Mammary epithelial cell (primary cell): ENCODE measurements at regions not wholly inside any gene's neighbourhood (a gene's known extent, or its start where the extent isn't known, plus 50 kb on each side); places are given as distances from the start of the nearest gene placed in this dataset.

ENCODE experiments used
- EZH2 ChIP-seq: IDR thresholded peaks from 2 replicates; pipeline ENCODE4 v1.6.1; 2012; ENCODE audit warnings: low read length, inconsistent platforms, borderline replicate concordance
- TF ChIP-seq, protein P1 (sequence below), 2 donors: IDR thresholded peaks in 1 of 2; conservative IDR thresholded peaks in 1 of 2; 2 replicates each; pipeline ENCODE4 v1.5.1; 2011 to 2012; ENCODE audit warnings: inconsistent platforms in 2 of 2, low read length in 2 of 2, mild to moderate bottlenecking in 2 of 2, control low read depth in 1 of 2, low read depth in 1 of 2; ENCODE audit not compliant: insufficient read depth in 1 of 2; ENCODE audit errors: extremely low read depth in 1 of 2

DNA sequence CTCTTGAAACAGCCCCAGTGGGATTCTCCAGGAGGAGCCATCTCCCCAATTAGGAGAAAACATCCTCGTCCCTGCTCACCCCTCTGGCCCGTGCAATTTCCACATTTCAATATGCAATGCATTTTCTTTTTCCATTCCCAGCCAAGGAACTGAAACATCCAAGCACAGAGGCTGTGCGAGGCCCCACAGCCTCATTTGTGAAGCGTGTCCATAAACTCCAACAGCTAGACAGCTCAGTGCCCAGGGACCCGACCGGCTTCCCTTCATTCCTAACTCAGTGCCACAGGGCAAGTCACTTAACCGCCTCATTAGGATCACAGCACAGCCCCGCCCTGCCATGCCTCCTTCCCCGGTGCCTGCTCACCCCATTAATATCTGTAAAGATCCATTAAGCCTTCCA is 204.2 kb upstream of the IGF1R start:
- TF ChIP-seq, protein P1, sequence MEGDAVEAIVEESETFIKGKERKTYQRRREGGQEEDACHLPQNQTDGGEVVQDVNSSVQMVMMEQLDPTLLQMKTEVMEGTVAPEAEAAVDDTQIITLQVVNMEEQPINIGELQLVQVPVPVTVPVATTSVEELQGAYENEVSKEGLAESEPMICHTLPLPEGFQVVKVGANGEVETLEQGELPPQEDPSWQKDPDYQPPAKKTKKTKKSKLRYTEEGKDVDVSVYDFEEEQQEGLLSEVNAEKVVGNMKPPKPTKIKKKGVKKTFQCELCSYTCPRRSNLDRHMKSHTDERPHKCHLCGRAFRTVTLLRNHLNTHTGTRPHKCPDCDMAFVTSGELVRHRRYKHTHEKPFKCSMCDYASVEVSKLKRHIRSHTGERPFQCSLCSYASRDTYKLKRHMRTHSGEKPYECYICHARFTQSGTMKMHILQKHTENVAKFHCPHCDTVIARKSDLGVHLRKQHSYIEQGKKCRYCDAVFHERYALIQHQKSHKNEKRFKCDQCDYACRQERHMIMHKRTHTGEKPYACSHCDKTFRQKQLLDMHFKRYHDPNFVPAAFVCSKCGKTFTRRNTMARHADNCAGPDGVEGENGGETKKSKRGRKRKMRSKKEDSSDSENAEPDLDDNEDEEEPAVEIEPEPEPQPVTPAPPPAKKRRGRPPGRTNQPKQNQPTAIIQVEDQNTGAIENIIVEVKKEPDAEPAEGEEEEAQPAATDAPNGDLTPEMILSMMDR (conservative IDR thresholded peaks at IDR 0.05 in 1 of 2, IDR thresholded peaks at IDR 0.05 in 1 of 2; ENCODE audit: extremely low read depth in 1 of 2, insufficient read depth in 1 of 2, low read depth in 1 of 2, low read length in 2 of 2), result no peak
- no peak for TF ChIP-seq EZH2
